ENCODE measurements at regions not wholly inside any gene's neighbourhood (a gene's known extent, or its start where the extent isn't known, plus 50 kb on each side); places are given as distances from the start of the nearest gene placed in this dataset.

DNA sequence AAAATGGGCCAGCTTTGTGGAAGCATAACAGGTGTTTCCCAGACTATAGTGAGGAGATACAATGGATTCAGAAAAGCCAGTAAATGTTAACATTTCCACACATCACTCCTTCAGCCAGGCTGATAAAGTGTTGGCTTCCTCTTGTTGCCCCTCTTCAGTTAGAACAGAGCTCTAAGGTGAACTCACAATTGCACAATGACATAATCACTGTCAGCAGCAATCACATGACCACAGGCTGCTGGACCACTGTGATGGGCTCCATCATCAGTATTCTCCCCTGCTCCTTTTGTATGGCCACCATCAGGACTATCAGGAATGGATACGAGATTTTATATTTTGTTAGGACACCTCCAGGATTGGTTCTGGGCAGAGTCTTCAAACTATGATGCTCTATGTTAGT, 849.4 kb upstream of the GHITM start:
- Histone ChIP-seq H3K4me3 (no peak overlapping the region), H3K27ac (no peak overlapping the region), H3K9me3 (peaks cover 0 to 15% (median 2%) of the 10 kb centered on the region in 12 donors), H3K27me3 (no peaks in the 10 kb centered on the region), H3K36me3 (no peaks in the 10 kb centered on the region), H3K4me1 (no peaks in the 10 kb centered on the region)
- DNase-seq (no peak), ATAC-seq (no peak)
- TF ChIP-seq, protein P1, sequence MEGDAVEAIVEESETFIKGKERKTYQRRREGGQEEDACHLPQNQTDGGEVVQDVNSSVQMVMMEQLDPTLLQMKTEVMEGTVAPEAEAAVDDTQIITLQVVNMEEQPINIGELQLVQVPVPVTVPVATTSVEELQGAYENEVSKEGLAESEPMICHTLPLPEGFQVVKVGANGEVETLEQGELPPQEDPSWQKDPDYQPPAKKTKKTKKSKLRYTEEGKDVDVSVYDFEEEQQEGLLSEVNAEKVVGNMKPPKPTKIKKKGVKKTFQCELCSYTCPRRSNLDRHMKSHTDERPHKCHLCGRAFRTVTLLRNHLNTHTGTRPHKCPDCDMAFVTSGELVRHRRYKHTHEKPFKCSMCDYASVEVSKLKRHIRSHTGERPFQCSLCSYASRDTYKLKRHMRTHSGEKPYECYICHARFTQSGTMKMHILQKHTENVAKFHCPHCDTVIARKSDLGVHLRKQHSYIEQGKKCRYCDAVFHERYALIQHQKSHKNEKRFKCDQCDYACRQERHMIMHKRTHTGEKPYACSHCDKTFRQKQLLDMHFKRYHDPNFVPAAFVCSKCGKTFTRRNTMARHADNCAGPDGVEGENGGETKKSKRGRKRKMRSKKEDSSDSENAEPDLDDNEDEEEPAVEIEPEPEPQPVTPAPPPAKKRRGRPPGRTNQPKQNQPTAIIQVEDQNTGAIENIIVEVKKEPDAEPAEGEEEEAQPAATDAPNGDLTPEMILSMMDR (IDR thresholded peaks at IDR 0.05), result no peak
- TF ChIP-seq POLR2A (IDR thresholded peaks at IDR 0.05), result no peak
- intact Hi-C loops (cut with DNase I), result no loop called here
- 57 to 79% (median 67%) methylated on average over 1 of the region's 1 CpG for WGBS, 4 donors

DNA sequence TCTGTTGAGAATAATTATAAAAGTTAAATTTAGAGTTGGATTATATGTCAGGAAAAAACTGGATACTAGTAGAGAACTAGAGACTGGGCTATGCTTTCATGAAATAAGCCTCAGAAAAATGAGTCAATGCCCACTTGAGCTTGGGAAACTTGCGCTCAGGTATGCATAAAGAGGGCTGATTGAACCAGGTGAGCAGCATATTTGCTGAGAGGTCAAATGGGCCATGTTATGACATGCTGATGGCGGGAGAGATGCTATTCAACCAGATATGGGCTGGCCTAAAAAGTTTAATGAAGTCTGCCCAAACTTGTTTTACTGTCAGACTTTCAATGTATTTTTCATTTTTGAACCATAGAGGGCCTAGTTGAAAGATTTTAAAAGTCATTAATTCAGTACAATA, 837.6 kb upstream of the GHITM start:
- Histone ChIP-seq H3K9me3 (no peaks in the 10 kb centered on the region), H3K27ac (no peak overlapping the region), H3K27me3 (no peaks in the 10 kb centered on the region), H3K4me3 (no peak overlapping the region), H3K4me1 (no peaks in the 10 kb centered on the region), H3K36me3 (no peaks in the 10 kb centered on the region)
- DNase-seq, result no peak
- 92 to 97% (median 95%) methylated on average over 2 of the region's 2 CpGs for WGBS, 4 donors
- intact Hi-C loops (cut with DNase I), result no loop called here
- ATAC-seq, result no peak
- no peak for TF ChIP-seq POLR2A (IDR thresholded peaks at IDR 0.05)
- TF ChIP-seq, protein P1 (IDR thresholded peaks at IDR 0.05), result no peak

- Histone ChIP-seq H3K27me3 (no peaks in the 10 kb centered on the region), H3K4me1 (no peaks in the 10 kb centered on the region), H3K4me3 (no peak overlapping the region), H3K27ac (no peak overlapping the region), H3K9me3 (no peaks in the 10 kb centered on the region), H3K36me3 (no peaks in the 10 kb centered on the region)
- DNase-seq (no peak), ATAC-seq (no peak)
- WGBS, 4 donors, result 92 to 97% (median 93%) methylated on average over 1 of the region's 1 CpG
- TF ChIP-seq POLR2A (IDR thresholded peaks at IDR 0.05), result no peak
- TF ChIP-seq, protein P1 (IDR thresholded peaks at IDR 0.05), result no peak
- intact Hi-C loops (cut with DNase I), result no loop called here
Measured at GRCh38 chr10:83302623-83303022, 836.7 kb upstream of the GHITM start.

GRCh38 chr10:83310688-83311087, 828.6 kb upstream of the GHITM start:
- Histone ChIP-seq H3K27ac (no peak overlapping the region), H3K4me3 (no peak overlapping the region), H3K27me3 (no peaks in the 10 kb centered on the region), H3K9me3 (peaks cover 0 to 7% (median 0%) of the 10 kb centered on the region in 12 donors), H3K4me1 (no peaks in the 10 kb centered on the region), H3K36me3 (no peaks in the 10 kb centered on the region)
- DNase-seq, result no peak
- TF ChIP-seq, protein P1 (IDR thresholded peaks at IDR 0.05), result no peak
- TF ChIP-seq POLR2A (IDR thresholded peaks at IDR 0.05), result no peak
- intact Hi-C loops (cut with DNase I), result no loop called here
- no peak for ATAC-seq

Measured in heart left ventricle (tissue), 16 donors.